ENCODE measurements at regions not wholly inside any gene's neighbourhood (a gene's known extent, or its start where the extent isn't known, plus 50 kb on each side); places are given as distances from the start of the nearest gene placed in this dataset.

DNA sequence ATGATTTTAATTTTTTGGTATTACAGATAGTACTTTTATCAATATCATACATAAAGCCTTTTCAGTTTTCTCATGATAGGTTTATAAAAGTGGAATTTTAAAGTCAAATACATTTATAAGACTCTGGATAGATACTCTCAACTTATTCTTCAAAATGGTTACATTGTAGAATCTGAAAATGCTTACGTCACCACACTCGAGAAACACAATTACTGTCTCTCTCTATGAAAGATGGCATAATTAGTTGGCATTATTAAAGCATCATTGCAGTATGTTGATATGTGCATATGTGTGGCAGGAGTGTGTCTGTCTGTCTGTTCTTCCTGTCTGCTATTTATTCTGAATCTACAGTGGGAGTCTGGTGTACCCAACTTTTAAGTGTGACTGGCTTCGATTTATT lies 397.1 kb downstream of the SNAPC1 start:
- TF ChIP-seq, protein P1, sequence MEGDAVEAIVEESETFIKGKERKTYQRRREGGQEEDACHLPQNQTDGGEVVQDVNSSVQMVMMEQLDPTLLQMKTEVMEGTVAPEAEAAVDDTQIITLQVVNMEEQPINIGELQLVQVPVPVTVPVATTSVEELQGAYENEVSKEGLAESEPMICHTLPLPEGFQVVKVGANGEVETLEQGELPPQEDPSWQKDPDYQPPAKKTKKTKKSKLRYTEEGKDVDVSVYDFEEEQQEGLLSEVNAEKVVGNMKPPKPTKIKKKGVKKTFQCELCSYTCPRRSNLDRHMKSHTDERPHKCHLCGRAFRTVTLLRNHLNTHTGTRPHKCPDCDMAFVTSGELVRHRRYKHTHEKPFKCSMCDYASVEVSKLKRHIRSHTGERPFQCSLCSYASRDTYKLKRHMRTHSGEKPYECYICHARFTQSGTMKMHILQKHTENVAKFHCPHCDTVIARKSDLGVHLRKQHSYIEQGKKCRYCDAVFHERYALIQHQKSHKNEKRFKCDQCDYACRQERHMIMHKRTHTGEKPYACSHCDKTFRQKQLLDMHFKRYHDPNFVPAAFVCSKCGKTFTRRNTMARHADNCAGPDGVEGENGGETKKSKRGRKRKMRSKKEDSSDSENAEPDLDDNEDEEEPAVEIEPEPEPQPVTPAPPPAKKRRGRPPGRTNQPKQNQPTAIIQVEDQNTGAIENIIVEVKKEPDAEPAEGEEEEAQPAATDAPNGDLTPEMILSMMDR (IDR thresholded peaks at IDR 0.05; ENCODE audit: poor library complexity): no peak
- no peak for TF ChIP-seq EZH2 (IDR thresholded peaks at IDR 0.05; ENCODE audit: borderline replicate concordance)
- no peak for TF ChIP-seq EZH2phosphoT487 (IDR thresholded peaks at IDR 0.05; ENCODE audit: low read depth, severe bottlenecking, unreplicated experiment)

Measured in hepatocyte (in vitro differentiated cells).